ENCODE measurements at regions not wholly inside any gene's neighbourhood (a gene's known extent, or its start where the extent isn't known, plus 50 kb on each side); places are given as distances from the start of the nearest gene placed in this dataset.

DNA sequence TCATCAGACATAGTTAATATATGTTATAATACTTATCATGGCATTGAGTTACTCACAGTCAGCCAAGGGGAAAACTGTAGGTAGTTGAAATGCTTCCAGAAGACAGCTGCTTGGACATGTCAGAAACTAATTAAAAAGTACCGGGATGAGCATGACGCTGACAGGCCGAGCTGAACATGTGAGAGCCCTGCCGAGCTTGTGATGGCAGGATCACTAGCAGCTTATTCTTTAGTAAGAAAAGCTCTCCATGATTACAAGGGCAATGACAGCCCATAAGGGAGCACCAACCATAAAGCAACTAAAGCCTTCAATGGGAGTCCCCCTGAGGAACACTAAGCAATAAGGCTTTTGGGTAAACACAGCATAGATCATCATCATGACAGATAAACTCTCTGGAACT lies 435.6 kb downstream of the TLL1 start:
- TF ChIP-seq CTCF (IDR thresholded peaks at IDR 0.05; ENCODE audit: insufficient read depth, low read length), result no peak
- TF ChIP-seq POLR2AphosphoS5 (IDR thresholded peaks at IDR 0.05; ENCODE audit: low read depth), result no peak
- no peak for TF ChIP-seq GABPA (IDR thresholded peaks at IDR 0.05; ENCODE audit: low read depth)
- TF ChIP-seq, protein P1, sequence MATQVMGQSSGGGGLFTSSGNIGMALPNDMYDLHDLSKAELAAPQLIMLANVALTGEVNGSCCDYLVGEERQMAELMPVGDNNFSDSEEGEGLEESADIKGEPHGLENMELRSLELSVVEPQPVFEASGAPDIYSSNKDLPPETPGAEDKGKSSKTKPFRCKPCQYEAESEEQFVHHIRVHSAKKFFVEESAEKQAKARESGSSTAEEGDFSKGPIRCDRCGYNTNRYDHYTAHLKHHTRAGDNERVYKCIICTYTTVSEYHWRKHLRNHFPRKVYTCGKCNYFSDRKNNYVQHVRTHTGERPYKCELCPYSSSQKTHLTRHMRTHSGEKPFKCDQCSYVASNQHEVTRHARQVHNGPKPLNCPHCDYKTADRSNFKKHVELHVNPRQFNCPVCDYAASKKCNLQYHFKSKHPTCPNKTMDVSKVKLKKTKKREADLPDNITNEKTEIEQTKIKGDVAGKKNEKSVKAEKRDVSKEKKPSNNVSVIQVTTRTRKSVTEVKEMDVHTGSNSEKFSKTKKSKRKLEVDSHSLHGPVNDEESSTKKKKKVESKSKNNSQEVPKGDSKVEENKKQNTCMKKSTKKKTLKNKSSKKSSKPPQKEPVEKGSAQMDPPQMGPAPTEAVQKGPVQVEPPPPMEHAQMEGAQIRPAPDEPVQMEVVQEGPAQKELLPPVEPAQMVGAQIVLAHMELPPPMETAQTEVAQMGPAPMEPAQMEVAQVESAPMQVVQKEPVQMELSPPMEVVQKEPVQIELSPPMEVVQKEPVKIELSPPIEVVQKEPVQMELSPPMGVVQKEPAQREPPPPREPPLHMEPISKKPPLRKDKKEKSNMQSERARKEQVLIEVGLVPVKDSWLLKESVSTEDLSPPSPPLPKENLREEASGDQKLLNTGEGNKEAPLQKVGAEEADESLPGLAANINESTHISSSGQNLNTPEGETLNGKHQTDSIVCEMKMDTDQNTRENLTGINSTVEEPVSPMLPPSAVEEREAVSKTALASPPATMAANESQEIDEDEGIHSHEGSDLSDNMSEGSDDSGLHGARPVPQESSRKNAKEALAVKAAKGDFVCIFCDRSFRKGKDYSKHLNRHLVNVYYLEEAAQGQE (IDR thresholded peaks at IDR 0.05; ENCODE audit: insufficient replicate concordance, low read depth), result no peak

Measured in HL-60 (cell line).